Kidney (tissue), 13 donors: ENCODE measurements at regions not wholly inside any gene's neighbourhood (a gene's known extent, or its start where the extent isn't known, plus 50 kb on each side); places are given as distances from the start of the nearest gene placed in this dataset.

Experiments used
- DNase-seq, 5 donors: peaks; one replicate each; pipeline ENCODE4 v3.0.0-alpha.2; 2013 to 2020
- FAIRE-seq: peaks from 2 replicates; lab custom pipeline; 2012; peaks lifted over from hg19 to GRCh38; lab: Jason Lieb, UNC
- H3K27ac ChIP-seq, 2 donors: one replicate each; pipeline ENCODE4 v1.7.0; 2013; ENCODE audit warnings: low read depth in 2 of 2, low read length in 2 of 2, inconsistent platforms in 1 of 2
- H3K27me3 ChIP-seq: one replicate; pipeline ENCODE4 v1.7.1; 2013; ENCODE audit warnings: low read length, inconsistent platforms; ENCODE audit not compliant: control insufficient read depth, insufficient read depth
- H3K36me3 ChIP-seq, 3 donors: one replicate each; pipeline versions ENCODE4 v1.7.0 to v1.7.1; 2013; ENCODE audit warnings: low read length in 3 of 3, control low read depth in 1 of 3, inconsistent platforms in 1 of 3; ENCODE audit not compliant: insufficient read depth in 3 of 3, control insufficient read depth in 2 of 3
- H3K4me1 ChIP-seq, 3 donors: one replicate each; pipeline versions ENCODE4 v1.7.0 to v1.7.1; 2013; ENCODE audit warnings: low read length in 3 of 3, inconsistent platforms in 1 of 3, low read depth in 1 of 3; ENCODE audit not compliant: control insufficient read depth in 2 of 3, insufficient read depth in 2 of 3
- H3K4me3 ChIP-seq, 3 donors: one replicate each; pipeline versions ENCODE4 v1.7.0 to v1.8.1; 2013; ENCODE audit warnings: low read length in 3 of 3, control low read depth in 1 of 3, inconsistent platforms in 1 of 3
- H3K9ac ChIP-seq, 3 donors: one replicate each; pipeline versions ENCODE4 v1.7.0 to v1.7.1; 2013; ENCODE audit warnings: low read length in 3 of 3, control low read depth in 1 of 3, inconsistent platforms in 1 of 3
- H3K9me3 ChIP-seq, 3 donors: one replicate each; pipeline versions ENCODE4 v1.7.0 to v1.7.1; 2013; ENCODE audit warnings: low read length in 3 of 3, control low read depth in 1 of 3, inconsistent platforms in 1 of 3; ENCODE audit not compliant: control insufficient read depth in 2 of 3, insufficient read depth in 1 of 3
- intact Hi-C: fragments of 100-400 bp; cut with DNase I; formaldehyde crosslinking; loops from one replicate; pipeline ENCODE4 v1.11.1; 2022
- TF ChIP-seq, protein P1 (sequence below): IDR thresholded peaks from 3 replicates; pipeline ENCODE4 v1.5.1; 2012; ENCODE audit warnings: mild to moderate bottlenecking, moderate library complexity, borderline replicate concordance; ENCODE audit not compliant: insufficient read depth; ENCODE audit errors: extremely low read depth
- donor health status: control.
- donor health status: control.
- donor health status: control.
- donor health status: control.
- donor health status: control.
- donor health status: DM: yes; HTN: yes; CAD: no.
- donor health status: Normal renal cell carcinoma (clear cell type).

DNA sequence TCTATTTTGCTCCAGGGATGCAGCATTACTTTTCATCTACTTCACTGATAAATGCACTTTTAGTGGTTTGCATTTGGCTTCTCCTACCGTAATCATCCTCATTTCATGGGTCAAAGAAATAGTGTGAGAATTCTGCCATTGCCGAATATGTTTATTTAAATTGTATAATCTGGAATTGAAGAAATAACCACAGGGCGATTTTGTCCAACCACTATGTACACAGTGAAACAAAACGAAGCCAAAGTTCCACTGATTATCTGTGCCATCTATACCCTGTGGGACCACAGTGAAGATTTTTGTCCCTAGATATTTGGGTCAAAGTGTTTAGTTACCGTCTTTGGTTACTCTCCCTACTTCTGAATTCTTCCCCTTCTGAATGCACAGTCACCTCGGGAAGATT lies 888.6 kb upstream of the NRXN1 start:
- Histone ChIP-seq H3K9ac (no peak overlapping the region), H3K27me3 (no peaks in the 10 kb centered on the region), H3K4me1 (no peaks in the 10 kb centered on the region), H3K36me3 (no peaks in the 10 kb centered on the region), H3K9me3 (peaks cover 0 to 5% (median 0%) of the 10 kb centered on the region in 3 donors), H3K4me3 (no peak overlapping the region), H3K27ac (no peak overlapping the region)
- TF ChIP-seq, protein P1, sequence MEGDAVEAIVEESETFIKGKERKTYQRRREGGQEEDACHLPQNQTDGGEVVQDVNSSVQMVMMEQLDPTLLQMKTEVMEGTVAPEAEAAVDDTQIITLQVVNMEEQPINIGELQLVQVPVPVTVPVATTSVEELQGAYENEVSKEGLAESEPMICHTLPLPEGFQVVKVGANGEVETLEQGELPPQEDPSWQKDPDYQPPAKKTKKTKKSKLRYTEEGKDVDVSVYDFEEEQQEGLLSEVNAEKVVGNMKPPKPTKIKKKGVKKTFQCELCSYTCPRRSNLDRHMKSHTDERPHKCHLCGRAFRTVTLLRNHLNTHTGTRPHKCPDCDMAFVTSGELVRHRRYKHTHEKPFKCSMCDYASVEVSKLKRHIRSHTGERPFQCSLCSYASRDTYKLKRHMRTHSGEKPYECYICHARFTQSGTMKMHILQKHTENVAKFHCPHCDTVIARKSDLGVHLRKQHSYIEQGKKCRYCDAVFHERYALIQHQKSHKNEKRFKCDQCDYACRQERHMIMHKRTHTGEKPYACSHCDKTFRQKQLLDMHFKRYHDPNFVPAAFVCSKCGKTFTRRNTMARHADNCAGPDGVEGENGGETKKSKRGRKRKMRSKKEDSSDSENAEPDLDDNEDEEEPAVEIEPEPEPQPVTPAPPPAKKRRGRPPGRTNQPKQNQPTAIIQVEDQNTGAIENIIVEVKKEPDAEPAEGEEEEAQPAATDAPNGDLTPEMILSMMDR, result no peak
- DNase-seq (no peak), FAIRE-seq (no peak)
- intact Hi-C loops, result no loop called here

DNA sequence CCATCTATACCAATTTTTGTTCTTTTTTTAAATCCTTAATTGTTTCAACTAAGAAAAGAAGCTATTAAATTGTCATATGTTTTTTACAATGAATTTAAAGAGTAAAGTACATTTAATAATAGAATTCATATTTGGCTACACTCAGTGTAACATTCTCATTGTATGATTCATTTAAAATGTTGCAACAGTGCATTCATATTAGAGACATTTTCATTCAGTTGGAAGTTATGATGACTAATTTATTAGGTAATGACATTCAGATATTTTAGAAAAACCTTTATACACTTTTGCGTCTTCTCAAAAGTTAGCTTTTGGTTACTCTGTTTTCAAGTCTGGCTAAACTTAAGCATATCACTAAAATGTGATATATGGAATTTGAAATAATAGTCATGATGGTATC lies 887.5 kb upstream of the NRXN1 start:
- intact Hi-C loops, result no loop called here
- H3K27me3 ChIP-seq, result no peaks in the 10 kb centered on the region
- no peak for DNase-seq

DNA sequence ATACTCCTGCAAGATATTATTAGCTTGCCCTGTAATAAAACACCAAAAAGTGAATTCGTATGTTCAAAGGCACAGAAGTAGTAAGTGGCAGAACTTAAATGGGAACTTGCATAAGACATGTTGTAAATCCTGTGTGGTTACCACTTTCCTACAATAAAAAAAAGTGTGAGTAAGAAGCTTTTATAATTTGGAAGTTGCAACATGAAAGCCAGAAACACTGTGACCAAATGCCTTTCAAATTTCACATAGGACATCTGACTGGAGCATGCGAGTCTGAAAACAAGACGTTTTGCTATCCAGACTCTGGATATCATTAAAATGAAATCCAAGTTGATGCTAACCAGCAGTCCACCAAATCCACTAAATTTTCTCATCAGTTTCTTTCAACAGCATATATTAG lies 886.2 kb upstream of the NRXN1 start:
- DNase-seq (no peak), FAIRE-seq (no peak)
- no peaks in the 10 kb centered on the region for H3K4me1 ChIP-seq
- no peak overlapping the region for H3K4me3 ChIP-seq
- no peaks in the 10 kb centered on the region for H3K9me3 ChIP-seq
- no peak overlapping the region for H3K9ac ChIP-seq
- no peak overlapping the region for H3K27ac ChIP-seq
- H3K27me3 ChIP-seq, result no peaks in the 10 kb centered on the region
- no peaks in the 10 kb centered on the region for H3K36me3 ChIP-seq
- TF ChIP-seq, protein P1, result no peak
- intact Hi-C loops, result no loop called here

More for the DNA sequence above, 887.5 kb upstream of the NRXN1 start:
- Histone ChIP-seq H3K9me3 (peaks cover 0 to 5% (median 0%) of the 10 kb centered on the region in 3 donors), H3K9ac (no peak overlapping the region), H3K27ac (no peak overlapping the region), H3K36me3 (no peaks in the 10 kb centered on the region), H3K4me1 (no peaks in the 10 kb centered on the region), H3K4me3 (no peak overlapping the region)
- TF ChIP-seq, protein P1, result no peak
- peak; percentile 19 for FAIRE-seq

DNA sequence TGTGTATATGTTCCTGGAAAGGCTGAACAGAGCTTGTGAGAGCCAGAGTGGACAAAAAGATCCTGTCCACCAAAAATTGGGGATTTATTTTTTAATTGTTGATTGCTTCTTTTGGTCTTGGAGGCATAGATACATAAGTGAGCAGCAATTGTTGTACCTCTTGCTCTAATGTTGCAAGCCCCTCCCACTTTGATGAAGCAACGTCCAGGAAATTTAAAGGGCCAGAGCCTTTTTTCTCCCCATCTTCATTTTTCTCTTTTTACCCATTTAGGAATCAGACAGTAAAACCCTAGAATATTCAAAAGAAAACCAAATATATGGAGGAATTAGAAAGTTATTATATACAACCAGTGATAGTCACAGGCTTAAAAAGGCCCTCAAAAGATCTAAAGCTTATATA lies 871.8 kb upstream of the NRXN1 start:
- Histone ChIP-seq H3K9ac (no peak overlapping the region), H3K9me3 (no peaks in the 10 kb centered on the region), H3K27ac (no peak overlapping the region), H3K4me1 (no peaks in the 10 kb centered on the region), H3K36me3 (no peaks in the 10 kb centered on the region), H3K4me3 (no peak overlapping the region), H3K27me3 (no peaks in the 10 kb centered on the region)
- intact Hi-C loops, result no loop called here
- FAIRE-seq, result no peak
- TF ChIP-seq, protein P1, result no peak
- no peak for DNase-seq
